SU-DHL-6 (cell line): ENCODE measurements at regions not wholly inside any gene's neighbourhood (a gene's known extent, or its start where the extent isn't known, plus 50 kb on each side); places are given as distances from the start of the nearest gene placed in this dataset.

Experiments
- H2AFZ ChIP-seq: fragments of 200-600 bp; sonication (generic); 2 replicates; pipeline ENCODE4 v1.6.1; 2014; ENCODE audit warnings: low read depth, mild to moderate bottlenecking, moderate library complexity, mixed read lengths, antibody characterized with exemption, low read length; ENCODE audit not compliant: severe bottlenecking
- H3F3A ChIP-seq: fragments of 200-600 bp; shearing (Covaris generic); 2 replicates; pipeline ENCODE4 v1.6.0; 2016; ENCODE audit warnings: antibody characterized with exemption, mild to moderate bottlenecking; ENCODE audit not compliant: insufficient read depth
- H3K27ac ChIP-seq: fragments of 200-600 bp; sonication (generic); 2 replicates; pipeline ENCODE4 v1.5.1; 2016; ENCODE audit warnings: low read depth, mild to moderate bottlenecking, low read length, moderate library complexity, mixed read lengths
- H3K27me3 ChIP-seq: fragments of 200-600 bp; sonication (generic), shearing (Covaris generic); 2 replicates; pipeline ENCODE4 v1.6.0; 2014; ENCODE audit warnings: mild to moderate bottlenecking, low read length
- H3K36me3 ChIP-seq: fragments of 200-600 bp; sonication (generic); 2 replicates; pipeline ENCODE4 v1.6.1; 2014; ENCODE audit warnings: mild to moderate bottlenecking, low read length, mixed read lengths
- H3K4me2 ChIP-seq: fragments of 300-600, 200-600 bp; shearing (Covaris generic), sonication (generic); 2 replicates; pipeline ENCODE4 v1.6.0; 2014; ENCODE audit warnings: low read length, low read depth, mild to moderate bottlenecking; ENCODE audit not compliant: poor library complexity, severe bottlenecking
- H3K4me3 ChIP-seq: fragments of 200-600 bp; sonication (generic); 2 replicates; pipeline ENCODE4 v1.5.1; 2014; ENCODE audit warnings: antibody characterized with exemption, low read length, mild to moderate bottlenecking, mixed read lengths; ENCODE audit not compliant: insufficient read depth, poor library complexity, severe bottlenecking
- H3K79me2 ChIP-seq: fragments of 200-600 bp; sonication (generic); 2 replicates; pipeline ENCODE4 v1.6.1; 2014; ENCODE audit warnings: mild to moderate bottlenecking, low read length, moderate library complexity; ENCODE audit not compliant: insufficient read depth
- H3K9ac ChIP-seq: fragments of 200-600 bp; sonication (generic); 2 replicates; pipeline ENCODE4 v1.7.0; 2014; ENCODE audit warnings: mild to moderate bottlenecking, low read length
- H3K9me2 ChIP-seq: fragments of 200-600 bp; sonication (generic); replicated peaks from 2 replicates; pipeline ENCODE4 v1.6.1; 2014; ENCODE audit warnings: low read length; ENCODE audit not compliant: insufficient read depth
- H3K9me3 ChIP-seq: fragments of 200-600 bp; sonication (generic); 2 replicates; pipeline ENCODE4 v1.6.1; 2014; ENCODE audit warnings: low read length, mixed read lengths; ENCODE audit not compliant: insufficient read depth
- H4K20me1 ChIP-seq: fragments of 200-600 bp; sonication (generic); 2 replicates; pipeline ENCODE4 v1.6.1; 2014; ENCODE audit warnings: low read depth, mild to moderate bottlenecking, antibody characterized with exemption, low read length, moderate library complexity, mixed read lengths
- CTCF ChIP-seq: fragments of 200-600 bp; sonication (generic); IDR thresholded peaks from one replicate; pipeline ENCODE4 v1.5.1; 2017; ENCODE audit warnings: antibody characterized with exemption, mild to moderate bottlenecking, low read length, moderate library complexity; ENCODE audit not compliant: insufficient read depth, poor library complexity, severe bottlenecking
- EZH2phosphoT487 ChIP-seq: fragments of 200-600 bp; sonication (generic), shearing (Covaris generic); conservative IDR thresholded peaks from 2 replicates; pipeline ENCODE4 v1.6.1; 2018; ENCODE audit warnings: mild to moderate bottlenecking, antibody characterized with exemption, low read length, moderate library complexity, mixed read lengths

- H3K27ac ChIP-seq = no peak overlapping the region
- H3K79me2 ChIP-seq = no peaks in the 10 kb centered on the region
- no peaks in the 10 kb centered on the region for H3K9me2 ChIP-seq
- H4K20me1 ChIP-seq = no peaks in the 10 kb centered on the region
- H3K27me3 ChIP-seq = no peaks in the 10 kb centered on the region
- no peak overlapping the region for H2AFZ ChIP-seq
- H3K4me3 ChIP-seq = no peak overlapping the region
- no peaks in the 10 kb centered on the region for H3K36me3 ChIP-seq
- no peaks in the 10 kb centered on the region for H3F3A ChIP-seq
- no peak overlapping the region for H3K9ac ChIP-seq
- H3K9me3 ChIP-seq = no peaks in the 10 kb centered on the region
- TF ChIP-seq CTCF (no peak), EZH2phosphoT487 (no peak)
- no peak overlapping the region for H3K4me2 ChIP-seq
Observed at GRCh38 chr15:69951898-69952555, 145.7 kb downstream of the TLE3 start.

GRCh38 chr15:69953051-69953450 lies 144.7 kb downstream of the TLE3 start:
- H4K20me1 ChIP-seq = no peaks in the 10 kb centered on the region
- H3K36me3 ChIP-seq = no peaks in the 10 kb centered on the region
- H3K27ac ChIP-seq = no peak overlapping the region
- H3K9me3 ChIP-seq = no peaks in the 10 kb centered on the region
- no peak overlapping the region for H3K9ac ChIP-seq
- TF ChIP-seq EZH2phosphoT487 (no peak), CTCF (no peak)
- no peaks in the 10 kb centered on the region for H3K9me2 ChIP-seq
- H3K4me3 ChIP-seq = no peak overlapping the region
- no peaks in the 10 kb centered on the region for H3K79me2 ChIP-seq
- H3K27me3 ChIP-seq = no peaks in the 10 kb centered on the region
- H3F3A ChIP-seq = no peaks in the 10 kb centered on the region
- no peak overlapping the region for H3K4me2 ChIP-seq
- no peak overlapping the region for H2AFZ ChIP-seq

- Histone ChIP-seq H3K4me2 (no peak overlapping the region), H4K20me1 (no peaks in the 10 kb centered on the region)
Observed at GRCh38 chr15:69953816-69954215, 143.9 kb downstream of the TLE3 start.

More at GRCh38 chr15:69953816-69954215, 143.9 kb downstream of the TLE3 start:
- Histone ChIP-seq H3K9me2 (no peaks in the 10 kb centered on the region), H3K9me3 (no peaks in the 10 kb centered on the region), H3K4me3 (no peak overlapping the region), H2AFZ (no peak overlapping the region), H3K27ac (no peak overlapping the region), H3F3A (no peaks in the 10 kb centered on the region), H3K36me3 (no peaks in the 10 kb centered on the region), H3K79me2 (no peaks in the 10 kb centered on the region), H3K27me3 (no peaks in the 10 kb centered on the region), H3K9ac (no peak overlapping the region)
- TF ChIP-seq EZH2phosphoT487 (no peak), CTCF (no peak)
